IPS-20b (cell line): ENCODE measurements at regions not wholly inside any gene's neighbourhood (a gene's known extent, or its start where the extent isn't known, plus 50 kb on each side); places are given as distances from the start of the nearest gene placed in this dataset.

Experiments used
- H3K27ac ChIP-seq: one replicate; pipeline ENCODE4 v1.5.1; 2013; ENCODE audit warnings: low read length
- H3K27me3 ChIP-seq: 2 replicates; pipeline ENCODE4 v1.6.1; 2013; ENCODE audit warnings: mild to moderate bottlenecking, low read length, inconsistent platforms; ENCODE audit not compliant: insufficient read depth
- H3K36me3 ChIP-seq: 2 replicates; pipeline ENCODE4 v1.6.1; 2013; ENCODE audit warnings: low read depth, mild to moderate bottlenecking, inconsistent platforms, low read length, moderate library complexity; ENCODE audit not compliant: insufficient read depth
- H3K4me1 ChIP-seq: 2 replicates; pipeline ENCODE4 v1.6.1; 2013; ENCODE audit warnings: mild to moderate bottlenecking, control low read depth, inconsistent platforms, low read length, moderate library complexity; ENCODE audit not compliant: insufficient read depth
- H3K4me3 ChIP-seq: 2 replicates; pipeline ENCODE4 v1.5.1; 2013; ENCODE audit warnings: mild to moderate bottlenecking, low read length, inconsistent platforms
- H3K9ac ChIP-seq: 2 replicates; pipeline ENCODE4 v1.6.1; 2013; ENCODE audit warnings: low read depth, mild to moderate bottlenecking, inconsistent platforms, low read length, moderate library complexity
- H3K9me3 ChIP-seq: 2 replicates; pipeline ENCODE4 v1.6.1; 2013; ENCODE audit warnings: mild to moderate bottlenecking, low read depth, low read length, inconsistent platforms; ENCODE audit not compliant: insufficient read depth

DNA sequence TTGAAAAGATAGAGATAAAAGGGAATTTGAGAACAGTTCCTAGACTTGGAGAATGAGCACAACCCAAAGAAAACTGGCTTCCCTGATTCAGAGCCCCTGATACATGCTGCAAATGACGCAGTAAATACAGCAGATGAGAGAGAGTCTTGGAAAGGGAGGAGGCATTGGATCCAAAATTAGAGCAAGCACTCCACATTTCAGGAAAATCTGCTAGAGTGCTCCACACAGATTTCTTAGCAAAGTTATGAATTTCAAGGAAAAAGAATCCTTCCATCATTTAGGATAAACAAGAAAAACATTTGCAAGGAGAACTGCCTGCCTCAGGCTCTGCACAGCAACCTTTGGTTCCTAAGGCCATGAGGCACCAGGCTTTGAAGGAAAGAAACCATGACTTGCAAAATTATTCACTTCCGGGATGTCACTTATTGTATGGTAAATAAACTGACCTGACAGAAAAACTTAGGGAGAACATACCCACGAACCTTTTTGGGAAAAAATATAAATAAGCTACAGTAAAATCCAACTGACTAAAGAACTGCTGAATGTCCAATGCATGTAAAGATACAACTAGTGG is 89.8 kb upstream of the RTL6 start:
- no peaks in the 10 kb centered on the region for H3K9me3 ChIP-seq
- H3K27ac ChIP-seq: no peak overlapping the region
- no peak overlapping the region for H3K9ac ChIP-seq
- H3K4me3 ChIP-seq: no peak overlapping the region
- no peaks in the 10 kb centered on the region for H3K36me3 ChIP-seq
- H3K4me1 ChIP-seq: no peaks in the 10 kb centered on the region
- H3K27me3 ChIP-seq: no peaks in the 10 kb centered on the region; the same call in 1 of the 2 replicates

DNA sequence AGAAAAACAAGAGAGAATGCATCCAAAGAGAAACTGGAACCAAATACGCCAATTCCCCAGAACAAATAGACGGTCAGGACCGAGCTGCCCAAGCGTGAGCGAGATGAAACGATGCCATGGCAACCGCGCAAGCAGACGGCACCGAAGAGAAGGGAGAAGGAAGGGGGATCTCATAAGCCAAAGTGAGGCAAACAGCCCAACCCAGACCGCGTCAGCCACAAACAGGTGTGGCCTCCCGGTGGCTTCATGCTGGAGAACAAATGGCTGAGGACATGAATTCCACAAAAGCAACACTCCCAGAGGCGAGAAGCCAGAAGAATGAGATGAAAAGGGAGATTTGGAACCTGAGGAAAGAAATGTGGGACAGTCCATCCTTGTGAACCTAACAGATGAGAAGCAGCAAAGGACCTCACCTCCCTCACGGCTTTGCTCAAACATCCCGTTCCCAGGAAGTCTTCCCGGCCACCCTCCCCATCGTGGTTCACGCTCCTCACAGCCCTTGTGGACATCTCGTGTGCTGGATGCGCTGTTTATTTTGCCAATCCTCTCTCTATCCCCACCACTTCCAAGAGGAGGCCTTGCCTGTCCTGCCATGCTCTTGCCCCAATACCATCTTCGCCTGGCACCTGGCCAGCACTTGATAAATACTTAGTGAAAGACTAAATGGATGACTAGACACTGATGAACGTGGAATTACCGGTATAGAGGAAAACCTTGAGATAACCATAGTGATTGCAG is 89.1 kb upstream of the RTL6 start:
- H3K9me3 ChIP-seq: no peaks in the 10 kb centered on the region

DNA sequence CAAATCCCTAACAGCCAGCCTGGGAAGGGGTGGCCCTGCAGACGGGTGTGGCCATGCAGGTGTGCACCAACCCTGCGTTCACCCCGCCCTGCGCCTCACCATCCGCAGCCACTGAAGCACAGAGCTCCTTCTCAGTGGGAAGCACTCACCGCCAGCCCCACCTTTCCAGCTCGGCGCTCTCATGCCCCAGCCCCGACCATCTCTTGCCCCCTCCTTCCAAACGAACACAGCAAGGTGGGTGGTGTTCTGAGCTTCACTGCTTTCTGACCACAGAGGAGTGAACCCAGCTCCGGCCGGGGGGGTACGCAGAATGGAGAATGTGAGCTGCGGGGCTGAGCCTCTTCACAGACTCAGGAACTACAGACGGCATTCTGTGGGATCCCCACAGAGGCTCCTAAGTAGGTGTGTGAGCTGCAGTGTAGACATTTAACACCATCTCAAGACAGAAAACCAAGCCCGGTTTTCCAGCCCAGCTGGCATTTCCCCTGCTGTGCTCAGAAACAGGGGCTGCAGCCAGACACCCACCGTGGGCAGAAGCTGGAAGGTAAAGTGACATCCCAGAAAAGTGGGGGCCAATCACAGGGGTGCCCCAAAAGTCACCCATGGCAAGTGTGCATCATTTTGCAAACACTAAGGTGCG is 88.4 kb upstream of the RTL6 start:
- Histone ChIP-seq H3K9ac (no peak overlapping the region), H3K4me1 (no peaks in the 10 kb centered on the region), H3K27me3 (no peaks in the 10 kb centered on the region; the same call in 1 of the 2 replicates), H3K4me3 (no peak overlapping the region), H3K9me3 (no peaks in the 10 kb centered on the region), H3K27ac (no peak overlapping the region), H3K36me3 (no peaks in the 10 kb centered on the region)

More for the DNA sequence above, 89.1 kb upstream of the RTL6 start:
- Histone ChIP-seq H3K27ac (no peak overlapping the region), H3K9ac (no peak overlapping the region), H3K27me3 (no peaks in the 10 kb centered on the region; the same call in 1 of the 2 replicates), H3K36me3 (no peaks in the 10 kb centered on the region), H3K4me1 (no peaks in the 10 kb centered on the region), H3K4me3 (no peak overlapping the region)

DNA sequence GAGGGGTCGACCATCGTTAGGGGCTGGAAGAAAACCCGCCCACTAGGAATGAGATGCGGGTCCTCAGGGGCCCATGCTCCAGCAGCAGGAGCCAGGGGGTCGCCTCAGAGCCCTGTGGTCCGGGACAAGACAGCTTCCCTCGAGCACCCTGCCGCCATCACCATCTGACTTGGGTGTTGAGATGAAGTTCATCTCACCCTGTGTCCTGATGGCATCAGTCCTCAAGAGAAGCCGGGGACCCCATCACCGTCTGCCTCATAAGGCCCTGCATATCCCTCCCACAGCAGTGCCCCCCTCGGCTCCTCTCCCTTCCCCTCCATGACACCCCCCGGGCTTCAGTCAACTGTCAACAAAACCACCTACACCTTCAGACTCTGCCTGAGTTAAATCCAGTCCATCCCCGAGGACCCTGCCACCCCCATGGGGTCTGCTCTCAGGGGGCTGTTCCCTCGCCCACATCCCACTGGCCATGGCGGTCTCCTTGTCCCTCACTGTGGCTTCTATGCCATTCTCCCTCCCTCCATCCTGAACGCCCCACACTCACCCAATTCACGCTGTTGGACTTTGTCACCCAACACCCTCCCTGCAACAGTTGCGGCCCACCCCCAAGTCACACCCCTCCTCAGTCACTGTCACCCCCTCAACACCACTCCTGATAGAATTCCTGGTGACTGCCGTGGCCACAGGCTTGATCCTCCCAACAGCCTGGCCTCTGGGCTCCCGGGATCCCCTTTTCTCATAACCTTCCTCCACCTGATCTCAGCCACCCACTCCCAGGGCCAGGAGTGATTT is 87.7 kb upstream of the RTL6 start:
- Histone ChIP-seq H3K36me3 (no peaks in the 10 kb centered on the region), H3K9me3 (no peaks in the 10 kb centered on the region), H3K27me3 (no peaks in the 10 kb centered on the region; the same call in 1 of the 2 replicates), H3K4me1 (no peaks in the 10 kb centered on the region), H3K4me3 (no peak overlapping the region), H3K9ac (no peak overlapping the region), H3K27ac (no peak overlapping the region)

DNA sequence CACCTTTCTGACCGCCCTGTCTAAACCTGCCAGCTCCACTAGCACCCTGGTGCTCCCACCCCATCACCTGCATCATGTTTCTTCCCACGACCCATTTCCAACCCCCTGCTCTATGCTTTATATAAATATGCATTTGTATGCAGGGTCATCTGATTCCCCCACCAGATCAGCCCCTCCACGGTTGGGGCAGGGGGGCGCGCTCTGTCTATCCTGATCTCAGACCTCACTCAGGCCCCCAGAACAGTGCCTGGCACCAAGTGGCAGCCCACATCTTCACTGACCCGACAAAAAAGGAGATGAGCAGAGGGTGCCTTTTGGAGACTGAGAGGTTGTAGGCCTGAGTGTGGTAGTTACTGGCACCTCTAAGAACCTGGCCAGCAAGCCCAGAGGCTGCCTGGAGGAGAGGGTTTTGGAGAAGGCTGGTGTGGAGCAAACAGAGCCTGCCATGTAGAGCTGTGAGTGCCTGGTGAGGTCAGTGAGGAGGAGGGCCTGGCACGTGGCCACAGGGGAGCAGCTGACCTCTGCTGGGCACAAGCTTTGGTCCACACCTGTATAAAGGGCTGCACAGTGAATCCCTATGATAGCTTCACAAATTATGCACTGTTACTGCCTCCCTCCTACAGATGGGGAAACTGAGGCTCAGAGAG is 86.3 kb upstream of the RTL6 start:
- no peak overlapping the region for H3K27ac ChIP-seq
- no peak overlapping the region for H3K4me3 ChIP-seq
- no peaks in the 10 kb centered on the region for H3K9me3 ChIP-seq
- H3K27me3 ChIP-seq: no peaks in the 10 kb centered on the region; the same call in 1 of the 2 replicates
- H3K9ac ChIP-seq: no peak overlapping the region
- H3K4me1 ChIP-seq: no peaks in the 10 kb centered on the region
- no peaks in the 10 kb centered on the region for H3K36me3 ChIP-seq

DNA sequence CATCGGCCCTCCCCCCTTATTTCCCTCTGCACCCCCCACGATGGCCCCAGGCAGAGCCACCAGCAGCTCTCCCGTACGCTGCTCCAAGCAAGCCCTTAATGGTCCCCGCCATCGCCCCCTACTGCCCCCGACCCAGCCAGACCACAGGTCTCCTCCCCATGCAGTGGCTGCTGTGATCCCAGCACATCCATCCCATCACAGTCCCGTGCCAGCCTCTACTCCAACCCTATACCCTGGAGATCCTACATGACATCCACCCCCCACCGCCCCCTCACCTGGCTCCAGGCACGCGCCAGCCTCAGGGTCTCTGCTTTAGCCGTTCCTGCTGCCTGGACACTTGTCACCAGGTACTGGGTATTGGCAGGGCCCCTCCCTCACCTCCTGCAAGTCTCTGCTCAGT is 85.8 kb upstream of the RTL6 start:
- H3K4me1 ChIP-seq: no peaks in the 10 kb centered on the region
- no peak overlapping the region for H3K9ac ChIP-seq
- H3K9me3 ChIP-seq: no peaks in the 10 kb centered on the region
- no peaks in the 10 kb centered on the region for H3K36me3 ChIP-seq
- no peaks in the 10 kb centered on the region; the same call in 1 of the 2 replicates for H3K27me3 ChIP-seq
- no peak overlapping the region for H3K4me3 ChIP-seq
- no peak overlapping the region for H3K27ac ChIP-seq

DNA sequence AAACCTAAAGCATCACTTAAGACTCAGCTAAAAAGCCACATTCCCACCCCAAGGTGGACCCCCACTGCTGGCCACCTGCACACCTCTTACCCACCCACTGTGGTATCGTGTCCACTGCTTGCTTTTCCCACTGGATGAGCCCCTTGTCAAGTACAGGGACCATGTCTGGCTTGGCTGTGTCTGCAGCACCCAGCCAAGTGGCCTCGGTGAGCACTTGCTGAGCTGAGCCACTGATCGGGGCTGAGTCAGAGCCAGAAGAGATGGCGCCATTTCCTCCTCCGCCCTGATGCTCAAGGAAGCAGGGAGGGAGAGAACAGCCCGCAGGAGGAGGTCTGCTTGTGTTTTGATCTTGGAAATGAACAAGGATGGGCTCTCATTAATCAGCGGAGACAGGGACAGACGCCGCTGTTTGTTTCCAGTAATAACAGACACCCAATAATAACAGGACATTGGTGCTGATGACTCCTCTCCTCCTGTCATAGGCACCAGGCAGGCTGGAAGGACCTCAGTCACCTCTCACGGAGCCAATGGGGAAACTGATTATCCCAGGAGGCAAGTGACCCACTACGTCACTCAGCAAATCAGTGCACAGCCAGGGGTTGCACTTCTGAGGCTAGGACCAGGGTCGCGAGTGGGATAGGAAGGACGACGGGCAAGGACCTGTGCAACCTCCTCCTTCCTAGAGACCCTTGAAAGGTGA is 85.2 kb upstream of the RTL6 start:
- H3K4me1 ChIP-seq: no peaks in the 10 kb centered on the region
- no peaks in the 10 kb centered on the region; the same call in 1 of the 2 replicates for H3K27me3 ChIP-seq
- H3K9ac ChIP-seq: no peak overlapping the region
- no peaks in the 10 kb centered on the region for H3K36me3 ChIP-seq
- no peak overlapping the region for H3K27ac ChIP-seq
- no peaks in the 10 kb centered on the region for H3K9me3 ChIP-seq
- H3K4me3 ChIP-seq: no peak overlapping the region

DNA sequence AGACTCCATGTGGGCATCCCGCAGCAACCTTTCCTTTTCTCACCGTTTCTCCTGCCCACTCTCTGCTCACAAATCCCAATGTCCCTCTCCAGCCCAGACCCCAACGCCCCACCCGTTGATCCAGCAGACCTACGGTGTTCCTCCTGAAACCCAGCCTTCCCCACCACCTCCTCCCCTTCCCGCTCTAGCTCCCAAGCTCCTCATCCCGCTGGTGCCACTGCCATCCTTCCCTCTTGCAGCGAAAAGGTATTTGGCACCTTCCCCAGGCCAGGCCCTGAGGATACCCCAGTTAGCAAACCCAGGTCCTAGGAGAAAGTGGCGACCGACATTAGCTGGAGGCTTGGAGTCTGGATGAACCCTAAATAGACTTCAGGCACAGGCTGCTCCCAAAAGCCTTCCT is 84.0 kb upstream of the RTL6 start:
- Histone ChIP-seq H3K9ac (no peak overlapping the region), H3K27me3 (no peaks in the 10 kb centered on the region; the same call in 1 of the 2 replicates), H3K9me3 (no peaks in the 10 kb centered on the region), H3K27ac (no peak overlapping the region), H3K36me3 (no peaks in the 10 kb centered on the region), H3K4me3 (no peak overlapping the region), H3K4me1 (no peaks in the 10 kb centered on the region)

DNA sequence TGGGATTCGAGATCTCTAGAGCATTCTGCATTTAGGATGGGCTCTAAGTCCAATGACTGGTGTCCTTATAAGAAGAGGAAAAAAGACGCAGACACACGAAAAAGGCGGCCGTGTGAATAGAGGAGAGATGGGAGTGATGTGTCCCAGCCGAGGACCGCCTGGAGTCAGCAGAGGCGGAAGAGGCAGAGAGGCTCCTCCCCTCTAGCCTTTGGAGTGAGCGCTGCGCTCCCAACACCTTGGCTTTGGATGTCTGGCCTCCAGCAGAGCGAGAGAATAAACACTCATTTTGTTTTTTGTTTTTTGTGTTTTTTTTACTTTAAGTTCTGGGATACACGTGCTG is 83.0 kb upstream of the RTL6 start:
- no peak overlapping the region for H3K27ac ChIP-seq
- no peak overlapping the region for H3K4me3 ChIP-seq
- no peaks in the 10 kb centered on the region for H3K36me3 ChIP-seq
- H3K9me3 ChIP-seq: no peaks in the 10 kb centered on the region
- no peak overlapping the region for H3K9ac ChIP-seq
- no peaks in the 10 kb centered on the region for H3K4me1 ChIP-seq
- no peaks in the 10 kb centered on the region; the same call in 1 of the 2 replicates for H3K27me3 ChIP-seq

DNA sequence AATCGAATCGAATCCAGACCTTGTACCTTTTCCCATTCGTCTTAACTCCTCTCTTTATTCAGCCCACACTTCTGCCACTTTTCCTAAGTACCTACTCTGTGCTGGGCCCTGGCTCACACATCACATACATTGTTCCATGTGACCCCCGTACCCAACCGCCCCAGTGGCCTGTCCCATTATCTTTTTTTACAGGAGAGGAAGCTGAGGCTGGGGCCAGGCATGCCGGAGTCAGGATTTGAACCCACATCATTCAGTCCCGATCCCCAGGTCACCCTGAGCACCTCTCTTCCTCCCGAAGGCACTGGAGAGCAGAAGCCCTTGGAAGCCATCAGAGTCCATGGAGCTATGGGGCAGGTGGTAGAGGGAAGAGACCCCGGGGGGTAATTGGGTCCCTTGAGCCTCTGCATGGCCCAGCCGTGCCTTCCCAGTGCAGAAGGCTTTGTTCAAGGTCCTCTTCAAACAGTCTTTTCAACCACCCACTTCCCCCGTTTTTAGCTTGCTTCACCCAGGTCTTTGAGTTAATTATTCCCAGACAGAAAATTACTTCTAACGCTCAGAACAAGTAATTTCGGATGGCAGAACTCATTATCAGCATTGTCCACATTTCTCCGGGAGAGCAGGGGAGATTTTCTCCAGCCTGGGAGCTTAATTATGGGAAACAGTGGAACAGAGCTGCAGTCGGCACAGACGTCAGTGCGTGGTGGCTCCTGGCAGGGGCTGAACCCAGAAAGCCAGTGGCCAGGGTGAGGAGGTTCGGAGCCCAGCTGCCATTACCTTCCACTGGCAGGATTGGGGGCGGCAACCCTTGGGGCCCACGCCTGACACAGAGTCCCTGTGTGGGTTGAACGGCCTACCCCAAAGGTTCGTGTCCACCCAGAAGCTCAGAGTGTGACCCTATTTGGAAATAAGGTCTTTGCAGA is 82.4 kb upstream of the RTL6 start:
- H3K36me3 ChIP-seq: no peaks in the 10 kb centered on the region
- no peaks in the 10 kb centered on the region; the same call in 1 of the 2 replicates for H3K27me3 ChIP-seq
- no peak overlapping the region for H3K9ac ChIP-seq

More for the DNA sequence above, 82.4 kb upstream of the RTL6 start:
- Histone ChIP-seq H3K9me3 (no peaks in the 10 kb centered on the region), H3K4me1 (no peaks in the 10 kb centered on the region), H3K27ac (no peak overlapping the region), H3K4me3 (no peak overlapping the region)
